ENCODE measurements at regions not wholly inside any gene's neighbourhood (a gene's known extent, or its start where the extent isn't known, plus 50 kb on each side); places are given as distances from the start of the nearest gene placed in this dataset.

DNA sequence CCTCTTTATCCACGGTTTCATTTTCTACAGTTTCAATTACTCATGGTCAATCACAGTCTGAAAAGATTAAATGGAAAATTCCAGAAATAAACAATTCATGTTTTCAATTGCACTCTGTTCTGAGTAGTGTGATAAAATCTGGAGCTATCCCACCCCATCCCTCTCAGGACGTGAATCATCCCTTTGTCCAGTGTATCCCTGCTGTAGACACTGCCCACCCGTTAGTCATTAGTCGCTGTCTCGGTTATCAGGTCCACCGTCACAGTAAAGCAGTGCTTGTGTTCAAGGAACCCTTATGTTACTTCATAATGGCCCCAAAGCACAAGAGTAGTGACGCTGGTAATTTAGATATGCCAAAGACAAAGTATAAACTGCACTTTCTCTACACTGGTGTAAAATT, 141.0 kb upstream of the LMNTD1 start:
- TF ChIP-seq, protein P1, sequence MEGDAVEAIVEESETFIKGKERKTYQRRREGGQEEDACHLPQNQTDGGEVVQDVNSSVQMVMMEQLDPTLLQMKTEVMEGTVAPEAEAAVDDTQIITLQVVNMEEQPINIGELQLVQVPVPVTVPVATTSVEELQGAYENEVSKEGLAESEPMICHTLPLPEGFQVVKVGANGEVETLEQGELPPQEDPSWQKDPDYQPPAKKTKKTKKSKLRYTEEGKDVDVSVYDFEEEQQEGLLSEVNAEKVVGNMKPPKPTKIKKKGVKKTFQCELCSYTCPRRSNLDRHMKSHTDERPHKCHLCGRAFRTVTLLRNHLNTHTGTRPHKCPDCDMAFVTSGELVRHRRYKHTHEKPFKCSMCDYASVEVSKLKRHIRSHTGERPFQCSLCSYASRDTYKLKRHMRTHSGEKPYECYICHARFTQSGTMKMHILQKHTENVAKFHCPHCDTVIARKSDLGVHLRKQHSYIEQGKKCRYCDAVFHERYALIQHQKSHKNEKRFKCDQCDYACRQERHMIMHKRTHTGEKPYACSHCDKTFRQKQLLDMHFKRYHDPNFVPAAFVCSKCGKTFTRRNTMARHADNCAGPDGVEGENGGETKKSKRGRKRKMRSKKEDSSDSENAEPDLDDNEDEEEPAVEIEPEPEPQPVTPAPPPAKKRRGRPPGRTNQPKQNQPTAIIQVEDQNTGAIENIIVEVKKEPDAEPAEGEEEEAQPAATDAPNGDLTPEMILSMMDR (IDR thresholded peaks at IDR 0.05): no peak
- TF ChIP-seq POLR2A (IDR thresholded peaks at IDR 0.05): no peak

Measured in testis (tissue), 2 donors.